ENCODE measurements at regions not wholly inside any gene's neighbourhood (a gene's known extent, or its start where the extent isn't known, plus 50 kb on each side); places are given as distances from the start of the nearest gene placed in this dataset.
"Not testable (repeated sequence)": the region's sequence is repeated elsewhere in the genome, so short reads cannot be mapped to it uniquely, and the experiment has no call there.

DNA sequence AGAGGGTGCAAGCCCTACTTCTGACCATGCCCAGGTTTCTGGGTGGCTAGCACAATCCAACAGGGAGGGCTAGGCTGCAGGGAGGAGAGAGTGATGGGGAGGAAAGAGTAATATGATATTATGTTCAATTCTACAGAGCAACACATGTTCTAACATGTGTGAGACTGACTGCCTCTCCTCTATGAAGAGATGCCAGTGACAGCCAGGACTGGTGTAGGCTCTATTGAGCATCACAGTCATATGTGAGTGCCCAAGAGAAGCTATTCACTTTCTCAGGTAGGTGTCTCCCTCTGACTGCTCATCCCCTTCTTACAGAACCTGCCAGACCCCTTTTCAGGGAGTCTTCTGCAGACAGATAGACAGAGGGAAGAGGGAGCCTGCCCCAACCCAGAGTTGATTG is 446.1 kb downstream of the SIPA1L2 start:
- DNase-seq (ENCODE audit: low read depth in 4 of 4, low spot score in 2 of 4): no peak

DNA sequence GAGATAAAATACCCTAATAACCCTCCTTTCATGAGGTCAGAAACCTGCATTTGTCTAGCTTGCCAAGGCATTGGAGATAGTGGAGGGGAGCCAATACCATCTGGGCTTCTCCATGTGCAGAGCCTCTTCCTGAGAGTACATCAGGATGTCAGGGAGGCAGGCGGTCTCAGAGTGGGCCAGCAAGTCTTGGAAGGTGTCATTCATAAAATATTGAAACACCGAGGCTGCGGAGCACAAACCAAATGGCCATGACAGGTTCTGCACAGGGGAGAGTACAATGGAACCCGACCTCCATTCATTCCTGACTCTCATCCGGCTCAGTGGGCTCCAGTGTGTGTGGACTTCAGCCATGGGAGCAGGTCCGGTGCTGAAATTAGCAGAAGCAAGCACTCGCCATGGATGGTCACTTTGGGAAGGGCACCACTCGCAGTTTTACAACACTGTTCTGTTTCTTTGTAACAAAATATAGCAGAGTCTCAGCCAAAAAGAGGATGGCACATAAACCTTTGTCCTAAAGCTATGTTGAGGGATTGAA is 446.6 kb downstream of the SIPA1L2 start:
- DNase-seq (ENCODE audit: low read depth in 4 of 4, low spot score in 2 of 4): no peak

DNA sequence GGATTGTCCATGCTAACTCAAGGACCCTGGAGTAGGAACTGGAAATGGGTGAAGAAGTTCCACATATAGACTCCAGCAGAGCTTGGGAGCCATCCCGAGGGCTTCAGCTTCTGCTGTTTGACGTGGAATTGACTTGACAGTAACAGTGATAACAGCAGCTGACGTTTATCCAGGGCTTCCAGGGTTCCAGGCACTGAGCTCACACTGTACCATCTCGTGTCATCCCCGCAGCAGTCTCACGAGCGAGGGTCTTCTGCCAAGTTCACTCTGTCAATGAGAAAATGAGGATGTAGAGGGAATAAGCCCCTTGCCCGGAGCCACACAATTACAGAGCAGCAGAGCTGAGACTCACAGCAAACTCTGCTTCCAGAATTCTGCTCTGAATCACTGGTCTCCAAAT is 447.7 kb downstream of the SIPA1L2 start:
- no peak for DNase-seq (ENCODE audit: low read depth in 4 of 4, low spot score in 2 of 4)

DNA sequence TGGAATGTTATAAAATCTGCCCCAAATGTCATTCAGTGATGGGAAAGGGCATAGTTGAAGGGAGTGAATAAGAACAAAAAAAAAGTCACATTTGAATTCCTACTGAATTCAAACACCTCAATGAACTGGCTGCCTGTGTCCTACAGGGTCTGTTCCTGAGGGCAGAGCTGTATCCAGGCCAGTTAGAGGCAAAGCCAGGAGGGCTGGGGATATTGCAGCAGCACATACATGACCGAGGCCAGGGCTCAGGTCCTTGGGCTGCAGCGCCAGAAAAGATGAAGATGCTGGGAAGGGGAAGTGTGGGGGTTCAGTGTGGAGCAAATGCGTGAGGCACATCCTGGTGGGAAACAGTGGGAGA is 449.2 kb downstream of the SIPA1L2 start:
- no peak for DNase-seq (ENCODE audit: low read depth in 4 of 4, low spot score in 2 of 4)

DNA sequence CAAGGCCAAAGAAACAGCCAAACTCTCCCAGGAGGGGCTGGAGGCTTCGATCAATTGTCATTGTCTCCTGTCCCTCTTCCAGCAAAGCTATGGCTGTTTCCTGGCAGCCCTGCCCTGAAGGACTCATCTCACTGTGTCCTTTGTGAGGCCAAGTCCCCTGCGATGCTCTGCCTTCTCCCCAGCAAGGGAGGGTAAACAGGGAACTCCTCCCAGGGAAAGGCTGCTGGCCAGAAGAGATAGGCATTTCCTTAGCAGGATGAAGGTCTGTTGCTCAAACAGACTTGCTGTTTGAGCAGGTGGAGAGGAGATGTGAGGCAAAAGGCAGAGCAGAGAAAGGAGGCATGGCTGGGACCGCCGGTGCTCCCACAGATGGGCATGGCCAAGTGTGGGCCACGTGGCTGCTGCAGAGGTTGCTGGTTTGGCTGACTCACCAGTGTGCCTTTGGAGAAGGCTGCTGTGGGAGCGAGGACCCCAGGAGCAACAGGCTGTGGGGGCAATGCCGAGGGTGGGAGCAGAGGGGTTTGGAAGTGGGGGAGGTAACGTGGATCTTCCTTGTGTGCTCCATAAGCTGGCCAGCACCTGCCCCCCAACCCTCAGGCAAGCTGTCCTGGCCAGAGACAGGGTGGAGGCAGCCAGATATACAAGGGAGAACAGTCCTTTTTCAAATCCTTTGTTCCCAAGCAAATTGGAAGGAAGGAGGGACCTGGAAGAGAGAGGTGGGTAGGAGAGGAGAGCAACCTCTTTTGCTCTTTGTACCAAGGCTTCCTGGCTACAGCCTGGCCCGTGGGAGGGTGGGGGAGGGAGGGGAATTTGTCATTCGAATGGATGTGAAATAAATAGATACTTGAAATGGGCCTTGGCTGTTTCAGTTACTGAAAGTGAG is 449.8 kb downstream of the SIPA1L2 start:
- no peak for DNase-seq (ENCODE audit: low read depth in 4 of 4, low spot score in 2 of 4)

DNA sequence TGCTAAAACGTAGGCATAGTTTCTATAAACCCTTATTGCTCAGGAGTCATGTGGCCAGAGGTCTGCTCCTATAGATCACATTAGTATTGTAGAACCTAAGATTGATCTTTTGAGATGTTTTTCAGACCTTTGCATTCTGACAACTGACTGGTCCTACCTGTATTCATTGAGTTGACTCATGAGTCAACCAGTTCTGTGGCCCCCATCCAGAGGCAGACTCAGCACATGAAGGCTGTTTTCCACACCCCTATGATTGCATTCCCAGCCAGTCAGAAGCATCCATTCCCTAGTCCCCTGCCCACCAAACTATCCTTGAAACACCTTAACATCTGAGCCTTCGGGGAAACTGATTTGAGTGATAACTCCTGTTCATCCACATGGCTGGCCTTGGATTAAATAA is 451.7 kb downstream of the SIPA1L2 start:
- DNase-seq (ENCODE audit: low read depth in 4 of 4, low spot score in 2 of 4): no peak

DNA sequence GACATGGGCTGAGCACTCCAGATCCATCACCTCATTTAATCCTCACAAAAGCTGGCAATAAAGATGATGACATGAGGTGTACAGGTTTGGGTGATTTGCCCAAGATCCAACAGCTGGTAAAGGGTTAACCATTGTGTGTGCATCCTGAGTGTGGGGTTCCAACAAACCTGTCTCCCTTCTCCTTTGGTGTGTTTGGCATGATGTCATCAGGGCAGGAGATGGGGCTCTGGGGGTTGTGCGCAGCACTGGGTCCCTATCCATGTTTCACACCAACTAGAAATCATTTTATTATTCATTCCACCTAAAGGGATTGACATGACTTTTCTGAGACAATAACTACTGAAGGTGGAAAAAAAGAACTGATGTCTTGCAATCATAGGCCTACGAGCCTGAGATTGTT is 452.5 kb downstream of the SIPA1L2 start:
- DNase-seq (ENCODE audit: low read depth in 4 of 4, low spot score in 2 of 4): no peak

DNA sequence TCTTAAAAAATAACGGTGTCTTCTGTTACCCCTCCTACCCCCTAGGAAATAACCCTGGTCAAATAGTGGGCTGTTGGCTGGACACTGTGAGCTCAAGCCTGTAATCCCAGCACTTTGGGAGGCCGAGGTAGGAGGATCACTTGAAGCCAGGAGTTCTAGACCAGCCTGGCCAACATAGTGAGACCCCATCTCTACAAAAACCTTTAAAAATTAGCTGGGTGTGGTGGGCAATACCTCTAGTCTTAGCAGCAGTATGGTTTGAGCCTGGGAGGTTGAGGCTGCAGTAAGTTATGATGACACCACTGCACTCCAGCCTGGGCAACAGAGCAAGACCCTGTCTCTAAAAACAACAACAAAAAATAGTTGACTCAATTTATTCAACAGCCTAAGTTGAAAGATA is 453.7 kb downstream of the SIPA1L2 start:
- no peak for DNase-seq (ENCODE audit: low read depth in 4 of 4, low spot score in 2 of 4)

DNA sequence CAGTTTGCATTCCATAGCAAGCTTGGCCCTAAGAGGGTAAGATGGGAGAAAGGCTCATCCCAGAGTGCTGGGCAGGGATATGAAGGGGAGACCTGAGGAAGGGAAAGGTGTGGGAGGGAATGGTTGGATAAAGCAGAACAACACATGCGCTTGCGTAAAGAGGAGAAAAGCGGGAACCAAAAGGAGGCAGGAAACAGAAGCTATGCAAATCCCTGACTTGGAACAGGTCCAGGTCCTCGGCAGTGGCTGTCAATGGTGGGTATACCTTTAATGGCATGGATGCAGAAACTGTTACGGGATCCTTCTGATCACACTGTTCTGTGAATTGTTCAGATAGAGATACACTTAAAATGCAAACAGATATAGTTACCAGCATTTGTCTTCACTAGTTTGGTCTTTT is 455.6 kb downstream of the SIPA1L2 start:
- no peak for DNase-seq (ENCODE audit: low read depth in 4 of 4, low spot score in 2 of 4)

DNA sequence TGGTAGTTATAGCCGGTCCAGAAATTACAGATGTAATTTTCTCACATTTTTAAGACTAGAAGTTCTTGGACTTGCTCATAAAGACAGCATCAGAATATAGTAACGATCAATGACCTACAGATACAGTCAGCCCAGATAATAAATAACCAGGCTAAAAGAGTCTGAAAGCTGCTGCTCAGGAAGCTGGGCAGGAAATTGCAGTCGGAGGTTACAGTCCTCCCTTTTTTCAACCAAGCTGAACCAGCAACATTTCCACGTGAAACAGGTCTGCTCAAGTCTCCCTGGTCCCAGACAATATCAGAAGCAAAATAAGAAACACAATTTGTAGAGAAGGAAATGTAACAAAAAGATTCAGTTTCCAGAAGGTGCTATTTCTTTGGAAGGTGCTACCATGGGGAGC is 457.4 kb downstream of the SIPA1L2 start:
- no peak for DNase-seq (ENCODE audit: low read depth in 4 of 4, low spot score in 2 of 4)

DNA sequence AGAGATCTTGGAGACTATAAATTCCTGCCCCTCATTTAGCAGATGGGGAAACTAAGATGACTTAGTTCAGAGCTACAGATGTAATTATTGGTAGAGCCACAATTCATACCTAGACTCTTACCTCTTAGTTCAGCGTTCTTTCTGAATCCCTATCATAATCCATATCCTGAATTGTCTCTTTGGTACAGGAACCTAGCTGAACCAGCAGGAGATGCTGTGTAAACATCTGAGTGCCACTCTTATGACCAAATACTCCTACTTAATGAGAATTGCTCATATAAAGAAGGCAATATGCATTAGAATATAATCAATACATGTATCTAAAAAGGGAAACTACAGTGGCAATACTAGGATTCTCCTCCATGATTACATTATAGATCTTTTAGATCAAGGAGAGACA is 459.0 kb downstream of the SIPA1L2 start:
- DNase-seq (ENCODE audit: low read depth in 4 of 4, low spot score in 2 of 4): no peak

DNA sequence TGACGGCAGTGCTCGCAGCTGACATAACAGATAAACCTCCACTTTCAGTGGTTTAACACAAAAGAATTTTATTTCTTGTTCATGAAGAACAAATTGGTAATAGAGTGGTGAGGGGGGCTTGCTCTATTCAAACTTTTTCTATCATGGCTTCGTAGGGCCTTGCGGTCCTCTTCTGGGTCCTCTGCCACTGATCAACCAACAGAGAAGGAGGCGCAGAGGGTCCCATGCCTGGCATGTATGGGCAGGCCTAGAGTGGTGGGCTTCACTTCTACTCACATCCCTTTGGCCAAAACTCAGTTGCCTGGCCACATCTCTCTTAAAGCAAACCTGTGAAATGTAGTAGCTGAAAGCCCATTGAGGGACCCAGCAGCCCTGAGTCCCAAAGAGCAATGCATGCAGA is 460.5 kb downstream of the SIPA1L2 start:
- no peak for DNase-seq (ENCODE audit: low read depth in 4 of 4, low spot score in 2 of 4)

DNA sequence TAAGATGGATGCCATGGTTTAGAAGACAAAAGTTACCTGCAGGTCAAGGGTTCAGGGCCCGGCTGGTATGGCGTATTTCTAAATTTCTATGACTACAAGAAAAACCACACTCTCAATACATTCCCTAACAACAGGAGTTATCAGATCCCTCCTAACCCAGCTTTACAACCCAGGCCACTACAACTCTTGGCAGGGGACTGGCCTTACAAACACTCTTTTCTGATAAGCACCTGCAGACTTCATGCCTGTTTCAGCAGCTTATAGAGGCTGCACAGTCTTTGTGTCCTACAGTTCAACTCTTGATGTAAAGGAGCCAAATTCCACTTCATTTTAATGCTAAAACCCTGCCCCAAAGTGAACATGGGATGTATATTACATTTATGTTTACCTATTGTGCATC is 461.4 kb downstream of the SIPA1L2 start:
- DNase-seq (ENCODE audit: low read depth in 4 of 4, low spot score in 2 of 4): no peak

DNA sequence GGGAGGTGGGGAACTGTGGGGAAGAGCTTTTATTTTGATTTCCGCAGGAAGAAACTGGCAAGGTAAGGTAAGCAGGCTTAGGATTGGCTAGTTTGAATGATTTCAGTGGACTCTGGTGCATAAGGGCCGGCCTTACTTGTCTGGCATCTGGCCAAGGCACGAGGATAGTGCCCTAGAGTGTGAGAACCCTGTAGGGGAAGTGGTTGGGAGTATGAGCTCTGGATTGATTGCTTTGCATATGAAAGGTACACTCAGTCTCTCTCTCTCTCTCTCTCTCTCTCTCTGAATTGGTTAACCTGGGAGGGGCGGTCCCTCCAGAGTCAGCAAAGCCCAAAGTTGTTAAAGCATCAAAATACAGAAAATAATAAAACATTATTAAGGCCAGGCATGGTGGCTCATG is 463.0 kb downstream of the SIPA1L2 start:
- DNase-seq (ENCODE audit: low read depth in 4 of 4, low spot score in 2 of 4): no peak

DNA sequence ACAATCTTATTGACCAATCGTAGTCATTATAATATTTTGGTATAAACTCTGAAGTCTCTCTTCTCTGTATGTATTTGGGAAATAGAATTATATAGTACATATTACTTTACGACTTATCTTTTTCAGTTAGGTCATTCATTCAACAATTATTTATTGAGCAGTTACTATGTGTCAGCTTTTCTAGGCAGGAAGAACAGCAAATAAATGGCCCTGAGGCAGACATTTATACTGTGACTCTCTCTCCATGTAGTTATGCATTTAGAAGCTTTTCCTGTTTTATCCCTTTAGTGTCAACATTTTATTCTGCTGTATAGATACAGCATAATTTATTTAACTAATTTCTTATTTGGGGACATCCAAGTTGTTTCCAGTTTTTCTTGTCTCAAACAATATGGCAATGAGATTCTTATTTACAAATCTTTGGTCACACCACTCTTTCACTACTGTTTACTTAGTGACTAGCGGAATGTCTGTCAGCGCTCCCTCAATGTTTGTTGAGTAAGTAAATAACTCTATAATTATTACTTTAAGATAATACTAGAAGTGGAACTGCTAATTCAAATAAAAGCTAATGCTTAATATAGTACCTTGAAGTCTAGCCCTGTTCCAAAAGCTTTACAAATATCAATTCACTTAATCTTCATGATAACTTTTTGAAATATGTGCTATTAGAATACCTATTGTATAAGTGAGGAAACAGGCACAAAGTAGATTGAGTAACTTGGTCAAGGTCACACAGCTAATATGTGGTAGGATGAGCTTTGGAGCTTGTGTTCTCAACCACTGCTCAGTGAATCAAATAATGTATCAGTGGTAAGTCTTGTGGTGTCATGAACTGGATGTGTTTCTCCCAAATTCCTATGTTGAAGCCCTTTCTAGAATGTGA is 465.6 kb downstream of the SIPA1L2 start:
- no peak for DNase-seq (ENCODE audit: low read depth in 4 of 4, low spot score in 2 of 4)

DNA sequence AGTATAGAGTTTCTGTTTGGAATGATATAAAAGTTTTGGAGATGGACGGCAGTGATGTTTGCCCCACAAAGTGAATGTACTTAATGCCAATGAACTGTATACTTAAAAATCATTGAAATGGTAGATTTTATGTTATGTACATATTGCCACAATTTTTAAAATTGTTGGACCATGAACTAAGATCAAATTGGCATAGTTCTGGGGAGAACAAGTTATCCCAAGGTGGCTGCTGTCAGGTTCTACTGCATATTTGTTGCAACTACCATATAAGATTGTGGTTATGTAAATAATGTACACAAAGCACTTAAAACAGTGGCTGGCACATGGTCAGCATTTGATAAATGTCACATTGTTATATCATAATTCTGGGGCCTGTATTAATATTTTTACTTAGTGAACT is 466.4 kb downstream of the SIPA1L2 start:
- no peak for DNase-seq (ENCODE audit: low read depth in 4 of 4, low spot score in 2 of 4)

DNA sequence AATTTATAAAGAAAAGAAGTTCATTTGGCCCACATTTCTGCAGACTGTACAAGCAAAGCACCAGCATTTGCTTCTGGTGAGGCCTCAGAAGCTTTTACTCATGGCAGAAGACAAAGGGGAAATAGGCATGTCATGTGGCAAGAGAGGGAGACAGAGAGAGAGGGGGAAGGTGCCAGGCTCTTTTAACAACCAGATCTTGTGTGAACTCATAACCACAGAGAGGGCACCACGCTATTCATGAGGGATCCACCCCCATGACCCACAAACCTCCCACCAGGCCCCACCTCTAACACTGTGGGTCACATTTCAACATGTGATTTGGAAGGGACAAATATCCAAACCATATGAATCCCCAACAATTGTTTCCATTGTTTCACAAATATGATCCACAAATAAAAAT is 467.9 kb downstream of the SIPA1L2 start:
- DNase-seq (ENCODE audit: low read depth in 4 of 4, low spot score in 2 of 4): no peak

DNA sequence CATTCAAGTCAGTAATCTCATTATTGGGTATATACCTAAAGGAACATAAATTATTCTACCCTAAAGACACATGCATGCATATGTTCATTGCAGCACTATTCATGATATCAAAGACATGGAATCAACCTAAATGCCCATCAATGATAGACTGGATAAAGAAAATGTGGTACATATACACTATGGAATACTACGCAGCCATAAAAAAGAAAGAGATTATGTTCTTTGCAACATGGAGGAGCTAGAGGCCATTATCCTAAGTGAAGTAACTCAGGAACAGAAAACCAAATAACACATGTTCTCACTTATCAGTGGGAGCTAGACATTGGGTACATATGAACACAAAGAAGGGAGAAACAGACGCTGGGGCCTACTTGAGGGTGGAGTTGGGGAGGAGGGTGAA is 471.4 kb downstream of the SIPA1L2 start:
- not testable (repeated sequence) for DNase-seq (ENCODE audit: low read depth in 4 of 4, low spot score in 2 of 4)

DNA sequence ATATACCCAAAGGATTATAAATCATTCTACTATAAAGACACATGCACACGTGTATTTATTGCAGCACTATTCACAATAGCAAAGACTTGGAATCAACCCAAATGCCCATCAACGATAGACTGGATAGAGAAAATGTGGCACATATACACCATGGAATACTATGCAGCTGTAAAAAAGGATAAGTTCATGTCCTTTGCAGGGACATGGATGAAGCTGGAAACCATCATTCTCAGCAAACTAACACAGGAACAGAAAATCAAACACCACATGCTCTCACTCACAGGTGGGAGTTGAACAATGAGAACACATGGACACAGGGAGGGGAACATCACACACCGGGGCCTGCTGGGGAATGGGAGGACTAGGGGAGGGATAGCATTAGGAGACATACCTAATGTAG is 473.9 kb downstream of the SIPA1L2 start:
- not testable (repeated sequence) for DNase-seq (ENCODE audit: low read depth in 4 of 4, low spot score in 2 of 4)

DNA sequence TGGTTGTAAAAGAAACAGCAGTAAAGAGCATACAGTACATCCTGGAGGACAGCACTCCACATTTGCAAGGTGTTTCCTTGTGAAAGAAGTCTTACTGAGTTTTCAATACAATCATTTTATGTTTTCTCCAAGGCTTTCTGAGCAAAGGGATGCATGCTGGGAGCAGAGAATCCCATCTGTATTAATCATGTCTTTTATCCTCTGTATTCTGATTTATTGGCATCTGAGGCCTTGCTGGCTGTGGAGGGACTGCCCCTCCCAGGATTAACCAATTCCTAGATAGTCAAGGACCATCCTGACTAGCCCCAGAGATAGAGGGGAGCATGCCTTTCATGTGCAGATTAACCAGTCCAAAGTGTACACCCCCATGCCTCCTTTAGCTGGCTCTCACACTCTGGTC is 476.3 kb downstream of the SIPA1L2 start:
- no peak for DNase-seq (ENCODE audit: low read depth in 4 of 4, low spot score in 2 of 4)

DNA sequence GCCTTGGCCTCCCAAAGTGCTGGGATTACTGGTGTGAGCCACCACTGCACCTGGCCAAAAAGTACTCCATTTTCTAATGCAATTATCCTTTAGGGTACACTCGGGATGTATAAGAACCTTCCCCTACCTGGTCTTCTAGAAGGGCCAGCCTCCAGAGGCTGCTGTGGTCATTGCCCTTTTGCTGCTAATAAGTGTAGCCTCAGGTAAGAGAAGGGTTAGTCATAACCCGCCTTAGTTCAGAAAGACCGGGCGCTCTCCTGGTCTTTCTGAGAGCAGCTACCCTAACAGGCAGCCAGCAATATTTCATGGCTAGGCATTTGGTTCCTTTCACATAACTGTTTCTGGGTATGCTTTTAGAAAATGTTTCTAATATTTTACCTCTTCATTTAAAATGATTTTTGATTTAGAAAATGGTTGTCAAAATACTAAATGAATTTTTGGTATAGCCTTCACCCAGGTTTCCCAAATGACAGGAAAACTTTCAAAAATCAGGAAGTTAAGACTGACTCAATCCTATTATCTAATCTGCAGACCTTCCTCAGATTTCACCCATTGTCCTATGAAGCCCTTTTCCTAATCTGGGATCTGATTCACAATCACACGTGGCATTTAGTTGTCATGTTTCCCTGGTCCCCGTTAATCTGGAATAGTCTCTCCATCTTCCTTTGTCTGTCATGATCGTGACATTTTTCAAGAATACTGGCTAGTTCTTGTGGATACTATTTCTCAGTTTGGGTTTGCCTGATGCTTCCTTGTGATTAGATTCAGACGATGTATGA is 479.0 kb downstream of the SIPA1L2 start:
- DNase-seq (ENCODE audit: low read depth in 4 of 4, low spot score in 2 of 4): no peak
